ENCODE measurements at regions not wholly inside any gene's neighbourhood (a gene's known extent, or its start where the extent isn't known, plus 50 kb on each side); places are given as distances from the start of the nearest gene placed in this dataset.

GRCh38 chr4:179595671-179596410 is 2153.6 kb upstream of the AGA start:
- no peaks in the 10 kb centered on the region for H3K36me3 Mint-ChIP-seq (ENCODE audit: low read depth, unreplicated experiment)
- no peaks in the 10 kb centered on the region for H3K27me3 Mint-ChIP-seq (ENCODE audit: unreplicated experiment)
- no peak overlapping the region for H3K27ac Mint-ChIP-seq (ENCODE audit: unreplicated experiment)
- no peaks in the 10 kb centered on the region for H3K4me1 Mint-ChIP-seq (ENCODE audit: unreplicated experiment)
- H3K4me3 Mint-ChIP-seq (ENCODE audit: unreplicated experiment) = no peak overlapping the region
- no peaks in the 10 kb centered on the region for H3K9me3 Mint-ChIP-seq (ENCODE audit: unreplicated experiment)
- no peak for DNase-seq (ENCODE audit: low spot score)
- TF ChIP-seq CTCF (IDR thresholded peaks at IDR 0.05; ENCODE audit: unreplicated experiment) = no peak

- peaks cover under 1% of the 10 kb centered on the region for H3K4me1 Mint-ChIP-seq (ENCODE audit: unreplicated experiment)
- H3K36me3 Mint-ChIP-seq (ENCODE audit: low read depth, unreplicated experiment) = no peaks in the 10 kb centered on the region
- no peak for DNase-seq (ENCODE audit: low spot score)
- no peak for TF ChIP-seq CTCF (IDR thresholded peaks at IDR 0.05; ENCODE audit: unreplicated experiment)
- no peaks in the 10 kb centered on the region for H3K9me3 Mint-ChIP-seq (ENCODE audit: unreplicated experiment)
- H3K4me3 Mint-ChIP-seq (ENCODE audit: unreplicated experiment) = no peak overlapping the region
- no peak overlapping the region for H3K27ac Mint-ChIP-seq (ENCODE audit: unreplicated experiment)
- no peaks in the 10 kb centered on the region for H3K27me3 Mint-ChIP-seq (ENCODE audit: unreplicated experiment)
Observed at GRCh38 chr4:179596621-179597020, 2154.4 kb upstream of the AGA start.

- Mint-ChIP-seq H3K4me3 (ENCODE audit: unreplicated experiment) (no peak overlapping the region), H3K4me1 (ENCODE audit: unreplicated experiment) (peaks cover 2% of the 10 kb centered on the region), H3K36me3 (ENCODE audit: low read depth, unreplicated experiment) (no peaks in the 10 kb centered on the region), H3K27ac (ENCODE audit: unreplicated experiment) (no peak overlapping the region), H3K27me3 (ENCODE audit: unreplicated experiment) (no peaks in the 10 kb centered on the region), H3K9me3 (ENCODE audit: unreplicated experiment) (no peaks in the 10 kb centered on the region)
- DNase-seq (ENCODE audit: low spot score) = no peak
- no peak for TF ChIP-seq CTCF (IDR thresholded peaks at IDR 0.05; ENCODE audit: unreplicated experiment)
Observed at GRCh38 chr4:179597301-179597700, 2155.1 kb upstream of the AGA start.

GRCh38 chr4:179601671-179602070 is 2159.4 kb upstream of the AGA start:
- H3K4me3 Mint-ChIP-seq (ENCODE audit: unreplicated experiment) = no peak overlapping the region
- H3K36me3 Mint-ChIP-seq (ENCODE audit: low read depth, unreplicated experiment) = no peaks in the 10 kb centered on the region
- no peaks in the 10 kb centered on the region for H3K9me3 Mint-ChIP-seq (ENCODE audit: unreplicated experiment)
- no peaks in the 10 kb centered on the region for H3K27me3 Mint-ChIP-seq (ENCODE audit: unreplicated experiment)
- no peak for TF ChIP-seq CTCF (IDR thresholded peaks at IDR 0.05; ENCODE audit: unreplicated experiment)
- H3K27ac Mint-ChIP-seq (ENCODE audit: unreplicated experiment) = no peak overlapping the region
- no peak for DNase-seq (ENCODE audit: low spot score)
- H3K4me1 Mint-ChIP-seq (ENCODE audit: unreplicated experiment) = peaks cover 2% of the 10 kb centered on the region

GRCh38 chr4:179605196-179605595 is 2163.0 kb upstream of the AGA start:
- no peaks in the 10 kb centered on the region for H3K36me3 Mint-ChIP-seq (ENCODE audit: low read depth, unreplicated experiment)
- H3K27me3 Mint-ChIP-seq (ENCODE audit: unreplicated experiment) = no peaks in the 10 kb centered on the region
- no peak for TF ChIP-seq CTCF (IDR thresholded peaks at IDR 0.05; ENCODE audit: unreplicated experiment)
- no peak for DNase-seq (ENCODE audit: low spot score)
- H3K9me3 Mint-ChIP-seq (ENCODE audit: unreplicated experiment) = no peaks in the 10 kb centered on the region
- H3K27ac Mint-ChIP-seq (ENCODE audit: unreplicated experiment) = no peak overlapping the region
- H3K4me1 Mint-ChIP-seq (ENCODE audit: unreplicated experiment) = peaks cover 2% of the 10 kb centered on the region
- no peak overlapping the region for H3K4me3 Mint-ChIP-seq (ENCODE audit: unreplicated experiment)

Measured in endothelial cell (in vitro differentiated cells).